ENCODE measurements at regions not wholly inside any gene's neighbourhood (a gene's known extent, or its start where the extent isn't known, plus 50 kb on each side); places are given as distances from the start of the nearest gene placed in this dataset.
"Not testable (repeated sequence)": the region's sequence is repeated elsewhere in the genome, so short reads cannot be mapped to it uniquely, and the experiment has no call there.

DNA sequence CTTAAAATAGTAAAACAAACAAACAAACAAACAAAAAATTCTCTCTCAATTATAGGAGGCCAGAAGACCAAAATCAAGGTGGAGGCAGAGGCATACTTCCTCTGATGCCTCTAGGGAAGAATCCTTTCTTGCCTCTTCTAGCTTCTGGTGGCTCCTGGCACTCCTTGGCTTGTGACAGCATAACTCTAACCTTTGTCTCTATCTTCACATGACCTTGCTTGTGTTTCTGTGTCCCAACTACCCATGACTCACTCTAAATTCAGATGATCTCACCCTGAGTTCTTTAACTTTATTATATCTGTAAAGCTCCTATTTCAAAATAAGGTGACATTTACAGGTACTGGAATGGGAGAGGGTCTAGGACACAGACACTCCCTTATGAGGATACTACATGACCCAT is 88.3 kb upstream of the ANTXRL start:
- in situ Hi-C loops (cut with HindIII; ENCODE audit: low sequenced_read_pairs) = no loop called here

DNA sequence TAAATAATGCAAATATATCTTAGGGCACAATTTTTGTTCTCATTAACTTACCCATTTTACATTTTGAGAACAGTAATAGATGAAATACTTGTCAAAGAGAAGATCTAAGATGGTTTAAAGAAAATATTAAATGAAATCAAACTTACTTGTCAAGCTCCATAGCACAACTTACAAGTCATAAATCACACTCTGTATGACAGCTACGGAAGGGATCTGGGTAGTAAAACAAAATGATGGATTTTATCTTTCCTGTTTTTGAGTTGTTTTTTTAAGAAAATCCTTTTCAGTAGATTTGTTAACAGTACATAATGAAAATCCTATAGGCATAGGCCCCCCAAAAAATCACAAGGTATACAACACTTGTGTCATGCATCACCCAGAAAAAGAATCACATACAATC is 84.4 kb upstream of the ANTXRL start:
- in situ Hi-C loops (cut with HindIII; ENCODE audit: low sequenced_read_pairs) = not testable (repeated sequence)

- in situ Hi-C loops (cut with HindIII; ENCODE audit: low sequenced_read_pairs) = not testable (repeated sequence)
Observed at GRCh38 chr10:46204482-46205102, 82.2 kb upstream of the ANTXRL start.

DNA sequence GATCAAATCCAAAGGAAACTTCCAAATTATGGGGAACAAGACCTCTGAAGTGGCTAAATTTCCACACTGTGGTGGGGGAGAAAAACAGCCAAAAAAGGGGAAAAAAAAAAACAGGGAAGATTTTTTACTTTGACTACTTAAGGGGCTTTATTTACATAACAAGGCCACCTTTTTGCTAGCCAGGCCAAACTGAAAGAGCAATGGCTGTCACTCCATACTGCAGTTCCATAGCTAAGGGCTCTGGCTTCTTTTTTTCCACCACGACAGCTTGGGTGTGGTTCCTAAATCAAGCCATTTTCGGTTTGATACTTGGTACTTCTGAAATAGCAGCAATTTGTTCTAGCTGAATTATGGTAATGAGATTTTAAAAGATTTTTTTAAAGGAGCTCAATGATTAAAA is 76.4 kb upstream of the ANTXRL start:
- in situ Hi-C loops (cut with HindIII; ENCODE audit: low sequenced_read_pairs) = not testable (repeated sequence)

DNA sequence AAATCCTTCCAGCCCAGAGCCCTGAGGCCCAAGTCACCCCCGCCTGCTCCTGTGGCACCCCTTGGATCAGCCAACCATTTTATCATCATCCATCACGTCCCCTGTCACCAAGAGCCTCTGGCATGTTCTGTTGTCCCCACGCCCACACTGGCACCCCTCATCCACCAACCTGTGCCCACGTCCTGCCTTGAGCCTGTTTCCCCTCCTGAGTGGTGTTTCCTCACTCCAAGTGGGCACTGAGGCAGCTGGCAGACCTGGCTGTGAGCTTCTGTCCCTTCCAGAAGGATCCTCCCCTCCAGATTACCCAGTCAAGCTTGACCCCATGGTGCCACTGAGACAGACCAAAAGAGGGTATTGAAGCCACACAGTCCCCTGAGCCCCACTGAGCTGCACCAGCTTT is 71.4 kb upstream of the ANTXRL start:
- in situ Hi-C loops (cut with HindIII; ENCODE audit: low sequenced_read_pairs) = no loop called here

DNA sequence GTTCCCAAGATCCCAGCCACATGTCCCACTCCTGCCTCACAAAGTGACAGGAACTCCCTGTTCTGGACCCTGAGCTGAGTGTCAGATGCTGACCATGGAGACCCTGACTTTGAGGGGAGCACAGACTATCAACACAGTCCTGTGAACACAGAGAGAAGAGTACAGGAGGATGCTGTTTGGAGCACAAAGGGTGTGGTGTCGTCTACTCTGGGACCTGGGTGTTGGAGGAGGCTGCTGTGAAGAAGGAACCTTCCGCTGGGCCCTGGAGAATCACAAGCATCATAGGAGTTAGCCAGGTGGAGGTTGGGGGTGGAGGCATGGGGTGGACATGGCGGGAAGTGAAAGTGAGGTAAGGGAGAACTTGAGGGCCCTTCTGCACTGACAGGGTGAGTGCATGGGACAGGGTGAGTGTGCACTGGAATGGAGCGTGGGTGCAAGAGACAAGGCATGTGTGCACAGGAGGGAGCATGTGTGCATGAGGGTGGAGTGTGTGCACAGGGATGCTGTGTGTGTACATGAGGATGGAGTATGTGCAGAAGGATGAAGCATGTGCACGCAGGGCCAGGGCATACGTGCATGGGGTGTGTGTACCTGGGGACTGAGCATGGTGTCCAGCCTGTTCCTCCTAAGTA is 70.7 kb upstream of the ANTXRL start:
- in situ Hi-C loops (cut with HindIII; ENCODE audit: low sequenced_read_pairs) = no loop called here

- in situ Hi-C loops (cut with HindIII; ENCODE audit: low sequenced_read_pairs) = no loop called here
Observed at GRCh38 chr10:46216836-46217751, 69.7 kb upstream of the ANTXRL start.

DNA sequence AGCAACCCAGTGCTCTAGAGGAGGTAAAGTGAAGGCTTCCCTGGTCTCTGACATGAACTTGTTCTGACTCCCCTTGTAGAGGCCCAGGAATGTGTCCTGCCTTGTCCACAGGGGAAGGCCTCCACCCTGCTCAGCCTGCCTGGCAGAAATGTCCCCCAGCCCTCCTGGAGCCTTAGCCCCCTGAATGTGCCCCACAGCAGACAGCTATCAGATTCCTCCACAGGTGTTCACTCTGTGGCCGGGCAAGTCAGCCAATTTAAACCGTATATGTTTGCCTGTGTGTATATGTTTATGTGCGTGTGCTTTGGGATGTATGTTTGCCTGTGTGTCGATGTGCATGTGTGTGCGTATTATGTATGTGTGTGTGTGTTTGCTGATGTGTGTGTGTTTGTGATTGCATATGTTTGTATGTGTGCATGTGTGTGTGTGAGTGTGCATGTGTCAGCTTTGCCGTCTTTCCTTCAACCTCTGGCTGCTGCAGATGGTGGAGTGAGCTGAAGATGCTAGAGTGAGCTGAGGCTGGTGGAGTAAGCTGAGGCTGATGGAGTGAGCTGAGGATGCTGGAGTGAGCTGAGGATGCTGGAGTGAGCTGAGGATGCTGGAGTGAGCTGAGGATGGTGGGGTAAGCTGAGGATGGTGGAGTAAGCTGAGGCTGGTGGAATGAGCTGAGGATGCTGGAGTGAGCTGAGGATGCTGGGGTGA is 68.9 kb upstream of the ANTXRL start:
- in situ Hi-C loops (cut with HindIII; ENCODE audit: low sequenced_read_pairs) = no loop called here

DNA sequence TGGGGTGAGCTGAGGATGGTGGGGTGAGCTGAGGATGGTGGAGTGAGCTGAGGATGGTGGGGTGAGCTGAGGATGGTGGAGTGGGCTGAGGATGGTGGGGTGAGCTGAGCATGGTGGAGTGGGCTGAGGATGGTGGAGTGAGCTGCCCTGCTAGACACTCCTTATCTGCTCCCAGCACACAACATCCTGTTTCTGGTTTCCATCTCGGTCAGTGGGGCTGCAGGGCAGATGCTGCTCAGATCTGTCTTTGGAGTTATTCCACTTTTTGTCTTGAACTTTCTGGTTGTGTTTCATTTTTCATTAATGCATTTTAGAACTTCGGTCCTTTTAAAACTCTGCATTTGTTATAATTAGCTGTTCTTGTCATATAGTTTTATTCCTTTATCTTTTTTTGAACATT is 67.9 kb upstream of the ANTXRL start:
- in situ Hi-C loops (cut with HindIII; ENCODE audit: low sequenced_read_pairs) = no loop called here

GRCh38 chr10:46219431-46219990 is 67.3 kb upstream of the ANTXRL start:
- in situ Hi-C loops (cut with HindIII; ENCODE audit: low sequenced_read_pairs) = not testable (repeated sequence)

- in situ Hi-C loops (cut with HindIII; ENCODE audit: low sequenced_read_pairs) = no loop called here
Observed at GRCh38 chr10:46220187-46220586, 66.6 kb upstream of the ANTXRL start.

DNA sequence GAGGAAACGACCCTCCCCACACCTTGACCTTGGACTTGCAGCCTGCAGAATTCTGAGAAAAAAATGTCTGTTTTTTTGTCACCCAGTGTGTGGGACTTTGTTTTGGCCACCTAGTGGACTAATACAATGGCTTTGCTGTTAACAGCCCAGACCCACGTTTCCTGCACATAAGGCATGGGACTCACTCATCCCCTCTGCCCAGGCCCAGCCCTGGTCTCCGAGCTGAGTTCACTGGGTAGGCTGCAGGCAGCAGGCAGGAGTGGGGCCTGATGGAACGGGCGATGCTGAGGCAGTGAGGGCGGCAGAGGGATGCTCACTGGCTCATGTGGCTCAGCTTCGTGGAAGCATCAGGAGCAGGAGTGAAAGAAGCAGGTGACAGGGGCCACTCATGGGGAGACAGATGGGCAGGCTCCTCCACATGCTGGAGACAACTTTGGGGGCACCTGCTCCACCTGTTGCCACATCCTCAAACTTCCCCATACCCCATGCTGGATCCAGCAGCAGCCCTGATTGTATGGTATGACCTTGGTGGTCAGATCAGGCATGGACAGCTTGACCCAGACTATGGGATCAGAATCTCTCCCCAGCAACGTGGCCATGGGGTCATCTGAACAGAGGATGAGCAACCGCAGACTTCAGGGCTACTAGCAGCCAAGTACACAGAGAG is 65.8 kb upstream of the ANTXRL start:
- in situ Hi-C loops (cut with HindIII; ENCODE audit: low sequenced_read_pairs) = no loop called here

DNA sequence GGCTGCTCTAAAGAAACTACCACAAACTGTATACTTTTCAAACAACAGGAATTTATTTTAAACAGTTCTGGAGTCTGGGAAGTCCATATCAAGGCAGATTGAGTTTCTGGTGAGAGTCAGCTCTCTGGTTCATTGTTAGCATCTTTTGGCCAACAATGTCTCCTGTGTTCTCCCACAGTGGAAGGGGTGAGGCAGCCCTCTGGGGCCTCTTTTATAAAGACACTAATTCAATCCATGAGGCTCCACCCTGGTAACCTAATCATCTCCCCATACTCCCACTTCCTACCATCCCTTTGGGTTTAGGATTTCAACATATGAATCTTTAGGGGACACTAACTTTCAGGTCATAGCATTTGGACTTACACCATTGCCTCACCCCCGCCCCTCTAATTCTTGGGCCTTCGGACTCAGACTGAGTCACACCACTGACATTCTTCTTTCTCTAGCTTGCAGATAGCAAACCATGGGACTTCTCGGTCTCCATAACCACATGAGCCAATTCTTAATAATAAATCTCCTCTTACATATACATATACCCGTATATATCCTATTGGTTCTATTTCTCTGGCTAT is 64.3 kb upstream of the ANTXRL start:
- in situ Hi-C loops (cut with HindIII; ENCODE audit: low sequenced_read_pairs) = no loop called here

DNA sequence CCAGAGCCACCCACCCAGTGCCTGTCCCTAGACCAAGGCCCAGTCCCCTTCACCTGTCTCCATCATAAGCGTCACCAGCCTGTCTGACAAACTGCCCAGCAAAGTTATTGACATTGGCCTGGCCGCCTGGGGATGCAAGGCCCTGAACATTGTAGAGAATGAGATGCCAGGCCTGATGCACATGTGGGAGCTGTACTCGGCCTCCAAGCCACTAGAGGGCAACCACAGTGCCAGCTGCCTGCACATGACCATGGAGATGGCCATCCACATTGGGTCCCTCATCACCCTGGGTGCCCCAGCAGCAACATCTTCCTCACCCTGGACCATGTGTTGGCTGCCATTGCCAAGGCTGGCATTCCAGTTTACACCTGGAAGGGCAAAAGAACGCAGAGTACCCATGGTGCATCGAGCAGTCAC is 63.7 kb upstream of the ANTXRL start:
- in situ Hi-C loops (cut with HindIII; ENCODE audit: low sequenced_read_pairs) = no loop called here

DNA sequence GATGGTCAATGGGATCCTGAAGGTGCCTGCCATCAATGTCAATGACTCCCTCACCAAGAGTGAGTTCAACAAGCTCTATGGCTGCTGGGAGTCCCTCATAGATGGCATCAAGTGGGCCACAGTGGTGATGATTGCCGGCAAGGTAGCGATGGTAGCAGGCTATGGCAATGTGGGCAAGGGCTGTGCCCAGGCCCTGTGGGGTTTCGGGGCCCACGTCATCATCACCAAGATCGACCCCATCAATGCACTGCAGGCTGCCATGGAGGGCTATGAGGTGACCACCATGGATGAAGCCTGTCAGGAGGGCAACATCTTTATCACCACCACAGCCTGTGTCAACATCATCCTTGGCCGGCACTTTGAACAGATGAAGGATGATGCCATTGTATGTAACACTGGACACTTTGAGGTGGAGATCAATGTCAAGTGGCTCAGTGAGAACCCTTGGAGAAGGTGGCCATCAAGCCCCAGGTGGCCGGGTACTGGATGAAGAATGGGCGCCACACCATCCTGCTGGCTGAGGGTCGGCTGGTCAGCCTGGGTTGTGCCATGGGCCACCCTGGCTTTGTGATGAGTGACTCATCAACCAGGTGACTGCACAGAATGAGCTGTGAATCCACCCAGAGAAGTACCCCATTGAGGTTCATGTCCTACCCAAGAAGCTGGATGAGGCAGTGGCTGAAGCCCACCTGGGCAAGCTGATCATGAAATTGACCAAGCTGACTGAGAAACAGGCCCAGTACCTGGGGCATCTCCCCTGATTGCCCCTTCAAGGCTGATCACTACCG is 63.0 kb upstream of the ANTXRL start:
- in situ Hi-C loops (cut with HindIII; ENCODE audit: low sequenced_read_pairs) = no loop called here

GRCh38 chr10:46224414-46224682 is 62.4 kb upstream of the ANTXRL start:
- in situ Hi-C loops (cut with HindIII; ENCODE audit: low sequenced_read_pairs) = no loop called here

DNA sequence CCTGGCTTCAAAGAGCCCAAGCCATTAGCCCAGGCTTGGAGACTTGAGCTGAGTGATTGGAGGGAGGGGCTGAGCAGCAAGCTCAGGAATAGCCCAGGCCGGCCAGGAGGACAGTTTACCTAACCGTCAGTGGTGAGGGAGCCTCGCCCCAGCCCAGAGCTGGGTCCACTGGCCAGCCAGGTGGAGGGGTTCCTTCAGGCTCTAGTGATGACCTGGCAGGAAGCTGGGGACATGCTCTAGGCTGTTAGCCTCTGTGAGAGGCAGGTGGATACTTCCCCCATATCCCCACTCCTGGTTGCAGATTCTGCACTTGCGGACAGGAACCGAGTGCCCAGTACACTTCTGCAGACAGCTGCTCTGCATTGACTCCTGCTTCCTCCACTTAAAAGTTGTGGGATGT is 61.2 kb upstream of the ANTXRL start:
- in situ Hi-C loops (cut with HindIII; ENCODE audit: low sequenced_read_pairs) = no loop called here

GRCh38 chr10:46226232-46226631 is 60.6 kb upstream of the ANTXRL start:
- in situ Hi-C loops (cut with HindIII; ENCODE audit: low sequenced_read_pairs) = no loop called here

GRCh38 chr10:46226900-46227558 is 59.8 kb upstream of the ANTXRL start:
- in situ Hi-C loops (cut with HindIII; ENCODE audit: low sequenced_read_pairs) = no loop called here
